ENCODE measurements at regions not wholly inside any gene's neighbourhood (a gene's known extent, or its start where the extent isn't known, plus 50 kb on each side); places are given as distances from the start of the nearest gene placed in this dataset.

GRCh38 chr19:32258167-32258566, 87.2 kb upstream of the ZNF507 start:
- H3K4me3 ChIP-seq (ENCODE audit: low read depth, low read length) = no peak overlapping the region
- H3K4me1 ChIP-seq (ENCODE audit: control insufficient read depth, insufficient read depth, low read length) = peaks cover 8% of the 10 kb centered on the region; the same call in 1 of the 2 replicates
- no peak overlapping the region for H3K27ac ChIP-seq (ENCODE audit: low read depth, low read length)
- no peaks in the 10 kb centered on the region for H3K36me3 ChIP-seq (ENCODE audit: control insufficient read depth, insufficient read depth, low read length)
- 0 out of 2 replicates have a peak, but pooled peaks cover 2% of the 10 kb centered on the region for H3K9me3 ChIP-seq (ENCODE audit: control insufficient read depth, insufficient read depth, low read depth, low read length)
- no peak overlapping the region for H3K9ac ChIP-seq (ENCODE audit: low read length)
- no peaks in the 10 kb centered on the region for H3K27me3 ChIP-seq (ENCODE audit: control insufficient read depth, insufficient read depth, low read length)

DNA sequence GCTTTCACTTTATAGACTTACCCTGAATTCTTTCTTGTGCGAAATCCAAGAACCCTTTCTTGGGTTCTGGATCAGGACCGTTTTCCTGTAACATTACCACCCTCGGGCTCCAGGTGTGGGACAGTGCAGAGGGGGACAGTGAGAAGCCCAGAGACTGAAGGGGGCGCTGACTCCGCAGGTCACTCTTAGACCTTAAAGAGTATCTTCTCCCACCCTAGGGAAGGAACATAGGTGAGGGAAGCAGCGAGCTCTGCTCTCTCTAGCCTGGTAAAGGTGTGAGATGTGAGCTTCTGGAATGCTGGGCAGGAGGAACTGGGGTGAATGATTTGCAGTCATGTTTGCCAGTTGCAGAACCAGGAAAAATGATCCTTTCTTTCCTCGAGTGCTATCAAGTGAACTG, 80.8 kb upstream of the ZNF507 start:
- Histone ChIP-seq H3K9ac (ENCODE audit: low read length) (no peak overlapping the region), H3K4me3 (ENCODE audit: low read depth, low read length) (no peak overlapping the region), H3K27ac (ENCODE audit: low read depth, low read length) (no peak overlapping the region), H3K4me1 (ENCODE audit: control insufficient read depth, insufficient read depth, low read length) (peaks cover 13% of the 10 kb centered on the region), H3K9me3 (ENCODE audit: control insufficient read depth, insufficient read depth, low read depth, low read length) (0 out of 2 replicates have a peak, but pooled peaks cover 2% of the 10 kb centered on the region), H3K36me3 (ENCODE audit: control insufficient read depth, insufficient read depth, low read length) (no peaks in the 10 kb centered on the region), H3K27me3 (ENCODE audit: control insufficient read depth, insufficient read depth, low read length) (no peaks in the 10 kb centered on the region)

DNA sequence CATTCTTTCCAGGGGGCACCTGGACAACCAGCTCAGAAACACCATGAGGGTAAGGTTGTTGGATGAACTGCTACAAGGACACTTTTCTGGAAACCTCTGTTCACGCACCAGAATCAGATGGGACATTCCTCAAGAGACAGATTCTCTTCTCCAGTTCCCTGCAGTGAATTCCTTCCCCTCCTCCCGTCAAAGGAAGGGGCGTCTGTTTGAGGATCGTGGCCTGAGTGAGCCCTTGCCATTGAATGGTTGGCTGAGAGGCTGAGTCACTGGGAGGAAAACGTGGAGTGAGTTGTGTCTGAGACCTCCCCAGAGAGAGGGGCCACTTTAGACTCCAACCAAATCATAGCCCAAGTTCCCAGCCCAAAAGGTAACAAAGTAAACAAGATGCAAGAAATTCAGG, 79.4 kb upstream of the ZNF507 start:
- no peak overlapping the region for H3K27ac ChIP-seq (ENCODE audit: low read depth, low read length)
- H3K4me3 ChIP-seq (ENCODE audit: low read depth, low read length) = no peak overlapping the region
- H3K36me3 ChIP-seq (ENCODE audit: control insufficient read depth, insufficient read depth, low read length) = no peaks in the 10 kb centered on the region
- peaks cover 13% of the 10 kb centered on the region for H3K4me1 ChIP-seq (ENCODE audit: control insufficient read depth, insufficient read depth, low read length)
- no peak overlapping the region for H3K9ac ChIP-seq (ENCODE audit: low read length)
- no peaks in the 10 kb centered on the region for H3K9me3 ChIP-seq (ENCODE audit: control insufficient read depth, insufficient read depth, low read depth, low read length)
- H3K27me3 ChIP-seq (ENCODE audit: control insufficient read depth, insufficient read depth, low read length) = no peaks in the 10 kb centered on the region

- Histone ChIP-seq H3K4me1 (ENCODE audit: control insufficient read depth, insufficient read depth, low read length) (peaks cover 13% of the 10 kb centered on the region), H3K27ac (ENCODE audit: low read depth, low read length) (no peak overlapping the region), H3K9ac (ENCODE audit: low read length) (no peak overlapping the region), H3K27me3 (ENCODE audit: control insufficient read depth, insufficient read depth, low read length) (no peaks in the 10 kb centered on the region), H3K4me3 (ENCODE audit: low read depth, low read length) (no peak overlapping the region), H3K36me3 (ENCODE audit: control insufficient read depth, insufficient read depth, low read length) (no peaks in the 10 kb centered on the region), H3K9me3 (ENCODE audit: control insufficient read depth, insufficient read depth, low read depth, low read length) (no peaks in the 10 kb centered on the region)
These were observed 79.0 kb upstream of the ZNF507 start for GRCh38 chr19:32266460-32266859.

GRCh38 chr19:32268381-32268780, 77.0 kb upstream of the ZNF507 start:
- no peak overlapping the region for H3K27ac ChIP-seq (ENCODE audit: low read depth, low read length)
- no peaks in the 10 kb centered on the region for H3K27me3 ChIP-seq (ENCODE audit: control insufficient read depth, insufficient read depth, low read length)
- H3K9me3 ChIP-seq (ENCODE audit: control insufficient read depth, insufficient read depth, low read depth, low read length) = no peaks in the 10 kb centered on the region
- H3K9ac ChIP-seq (ENCODE audit: low read length) = no peak overlapping the region
- no peaks in the 10 kb centered on the region for H3K36me3 ChIP-seq (ENCODE audit: control insufficient read depth, insufficient read depth, low read length)
- peaks cover 5% of the 10 kb centered on the region; the same call in 1 of the 2 replicates for H3K4me1 ChIP-seq (ENCODE audit: control insufficient read depth, insufficient read depth, low read length)
- H3K4me3 ChIP-seq (ENCODE audit: low read depth, low read length) = no peak overlapping the region

DNA sequence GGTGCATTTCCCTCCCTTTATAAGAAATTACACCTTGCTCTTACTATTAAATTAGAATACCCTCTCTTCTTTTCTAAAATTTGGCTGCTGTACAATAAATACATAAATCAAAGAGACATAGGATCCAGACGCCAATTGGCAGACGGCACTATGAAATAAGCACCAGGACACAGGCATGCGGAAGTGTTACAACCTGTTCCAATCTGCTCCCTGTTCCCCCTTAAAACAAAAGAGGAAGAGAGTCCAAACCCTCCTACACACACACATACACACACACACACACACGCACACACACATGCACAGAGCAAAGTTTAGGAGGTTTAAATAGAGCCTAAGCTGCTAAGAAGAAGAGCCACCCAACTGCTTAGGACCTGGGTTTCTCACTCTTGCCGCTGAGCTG, 75.6 kb upstream of the ZNF507 start:
- H3K9me3 ChIP-seq (ENCODE audit: control insufficient read depth, insufficient read depth, low read depth, low read length) = no peaks in the 10 kb centered on the region
- no peak overlapping the region for H3K4me3 ChIP-seq (ENCODE audit: low read depth, low read length)
- H3K36me3 ChIP-seq (ENCODE audit: control insufficient read depth, insufficient read depth, low read length) = no peaks in the 10 kb centered on the region
- no peak overlapping the region for H3K27ac ChIP-seq (ENCODE audit: low read depth, low read length)
- no peak overlapping the region for H3K9ac ChIP-seq (ENCODE audit: low read length)
- H3K27me3 ChIP-seq (ENCODE audit: control insufficient read depth, insufficient read depth, low read length) = no peaks in the 10 kb centered on the region
- peaks cover 5% of the 10 kb centered on the region; the same call in 1 of the 2 replicates for H3K4me1 ChIP-seq (ENCODE audit: control insufficient read depth, insufficient read depth, low read length)

DNA sequence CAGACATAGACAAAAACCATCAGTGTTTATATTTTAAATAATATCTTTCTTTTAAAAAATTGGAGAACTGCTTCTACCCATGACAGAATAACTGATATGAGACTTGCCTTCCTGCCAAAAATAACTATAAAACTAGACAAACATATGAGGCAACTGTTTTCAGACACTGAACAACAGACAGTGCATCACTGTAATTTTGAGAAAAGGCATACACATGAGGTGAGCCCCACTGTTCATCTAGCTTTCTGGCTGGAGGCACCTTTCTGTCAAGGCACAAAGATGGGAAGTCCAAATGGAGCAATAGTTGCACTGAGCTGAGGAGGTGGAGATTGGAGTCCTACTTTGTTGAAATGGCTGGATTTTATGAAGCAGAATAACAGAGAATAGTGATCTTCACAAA, 71.9 kb upstream of the ZNF507 start:
- Histone ChIP-seq H3K27ac (ENCODE audit: low read depth, low read length) (no peak overlapping the region), H3K9ac (ENCODE audit: low read length) (no peak overlapping the region), H3K4me3 (ENCODE audit: low read depth, low read length) (no peak overlapping the region), H3K27me3 (ENCODE audit: control insufficient read depth, insufficient read depth, low read length) (no peaks in the 10 kb centered on the region), H3K4me1 (ENCODE audit: control insufficient read depth, insufficient read depth, low read length) (no peaks in the 10 kb centered on the region), H3K36me3 (ENCODE audit: control insufficient read depth, insufficient read depth, low read length) (no peaks in the 10 kb centered on the region), H3K9me3 (ENCODE audit: control insufficient read depth, insufficient read depth, low read depth, low read length) (no peaks in the 10 kb centered on the region)

- no peaks in the 10 kb centered on the region for H3K36me3 ChIP-seq (ENCODE audit: control insufficient read depth, insufficient read depth, low read length)
- H3K4me3 ChIP-seq (ENCODE audit: low read depth, low read length) = no peak overlapping the region
- no peaks in the 10 kb centered on the region for H3K27me3 ChIP-seq (ENCODE audit: control insufficient read depth, insufficient read depth, low read length)
- no peak overlapping the region for H3K9ac ChIP-seq (ENCODE audit: low read length)
- no peak overlapping the region for H3K27ac ChIP-seq (ENCODE audit: low read depth, low read length)
- no peaks in the 10 kb centered on the region for H3K4me1 ChIP-seq (ENCODE audit: control insufficient read depth, insufficient read depth, low read length)
- no peaks in the 10 kb centered on the region for H3K9me3 ChIP-seq (ENCODE audit: control insufficient read depth, insufficient read depth, low read depth, low read length)
These were observed 58.3 kb upstream of the ZNF507 start for GRCh38 chr19:32287086-32287485.

GRCh38 chr19:32287811-32288227, 57.6 kb upstream of the ZNF507 start:
- no peak overlapping the region for H3K4me3 ChIP-seq (ENCODE audit: low read depth, low read length)
- no peak overlapping the region for H3K9ac ChIP-seq (ENCODE audit: low read length)
- no peaks in the 10 kb centered on the region for H3K4me1 ChIP-seq (ENCODE audit: control insufficient read depth, insufficient read depth, low read length)
- no peaks in the 10 kb centered on the region for H3K9me3 ChIP-seq (ENCODE audit: control insufficient read depth, insufficient read depth, low read depth, low read length)
- no peaks in the 10 kb centered on the region for H3K36me3 ChIP-seq (ENCODE audit: control insufficient read depth, insufficient read depth, low read length)
- no peak overlapping the region for H3K27ac ChIP-seq (ENCODE audit: low read depth, low read length)
- no peaks in the 10 kb centered on the region for H3K27me3 ChIP-seq (ENCODE audit: control insufficient read depth, insufficient read depth, low read length)

DNA sequence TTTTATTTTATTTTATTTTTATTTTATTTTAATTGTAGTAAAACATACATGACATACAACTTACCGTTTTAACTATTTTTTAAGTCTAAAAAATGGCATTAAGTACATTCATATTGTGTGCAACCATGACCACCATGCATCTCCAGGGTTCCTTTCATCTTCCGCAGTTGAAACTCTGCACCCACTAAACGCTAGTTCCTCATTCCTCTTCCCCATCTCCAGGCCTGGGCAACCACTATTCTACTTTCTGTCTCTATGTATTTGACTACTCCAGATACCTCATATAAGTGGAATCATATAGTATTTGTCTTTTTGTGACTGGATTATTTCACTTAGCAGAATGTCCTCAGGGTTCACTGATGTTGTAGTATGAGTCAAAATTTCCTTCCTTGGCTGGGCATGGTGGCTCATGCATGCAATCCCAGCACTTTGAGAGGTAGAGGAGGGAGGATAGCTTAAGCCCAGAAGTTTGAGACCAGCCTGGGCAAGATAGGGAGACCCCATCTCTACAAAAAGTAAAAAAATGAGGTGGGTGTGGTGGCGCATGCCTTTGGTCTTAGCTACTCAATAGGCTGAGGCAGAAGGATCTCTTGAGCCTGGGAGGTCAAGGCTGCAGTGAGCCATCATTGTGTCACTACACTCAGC, 55.7 kb upstream of the ZNF507 start:
- Histone ChIP-seq H3K36me3 (ENCODE audit: control insufficient read depth, insufficient read depth, low read length) (no peaks in the 10 kb centered on the region), H3K27me3 (ENCODE audit: control insufficient read depth, insufficient read depth, low read length) (no peaks in the 10 kb centered on the region), H3K27ac (ENCODE audit: low read depth, low read length) (no peak overlapping the region), H3K9ac (ENCODE audit: low read length) (no peak overlapping the region), H3K4me1 (ENCODE audit: control insufficient read depth, insufficient read depth, low read length) (no peaks in the 10 kb centered on the region), H3K9me3 (ENCODE audit: control insufficient read depth, insufficient read depth, low read depth, low read length) (no peaks in the 10 kb centered on the region), H3K4me3 (ENCODE audit: low read depth, low read length) (no peak overlapping the region)

DNA sequence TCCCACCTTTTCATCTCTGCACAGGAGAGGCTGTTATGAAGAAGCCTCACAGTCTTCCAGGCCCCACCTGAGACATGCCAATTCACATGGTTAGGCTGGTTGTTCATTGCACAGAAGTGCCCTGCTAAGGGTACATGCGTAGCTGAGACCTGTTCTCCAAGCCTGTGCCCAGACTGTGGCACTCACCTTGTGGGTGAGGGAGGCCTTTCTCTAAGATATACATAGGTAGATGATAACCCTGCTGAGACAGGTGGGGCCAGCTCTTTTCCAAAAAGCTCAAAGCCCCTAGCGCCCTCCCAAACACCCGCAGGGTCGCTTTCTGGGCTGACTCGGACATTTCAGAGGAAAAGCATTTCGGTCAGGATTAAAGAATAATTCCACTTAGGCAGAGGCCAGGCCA, 53.5 kb upstream of the ZNF507 start:
- H3K4me1 ChIP-seq (ENCODE audit: control insufficient read depth, insufficient read depth, low read length) = no peaks in the 10 kb centered on the region
- H3K9ac ChIP-seq (ENCODE audit: low read length) = no peak overlapping the region
- no peaks in the 10 kb centered on the region for H3K36me3 ChIP-seq (ENCODE audit: control insufficient read depth, insufficient read depth, low read length)

More for the DNA sequence above, 53.5 kb upstream of the ZNF507 start:
- H3K27ac ChIP-seq (ENCODE audit: low read depth, low read length) = no peak overlapping the region
- no peaks in the 10 kb centered on the region for H3K27me3 ChIP-seq (ENCODE audit: control insufficient read depth, insufficient read depth, low read length)
- no peak overlapping the region for H3K4me3 ChIP-seq (ENCODE audit: low read depth, low read length)
- no peaks in the 10 kb centered on the region for H3K9me3 ChIP-seq (ENCODE audit: control insufficient read depth, insufficient read depth, low read depth, low read length)

Data from HUES6 (cell line).